Activated T-cell treated with anti-CD3 and anti-CD28 coated beads for 1 hour (primary cell): ENCODE measurements at regions not wholly inside any gene's neighbourhood (a gene's known extent, or its start where the extent isn't known, plus 50 kb on each side); places are given as distances from the start of the nearest gene placed in this dataset.

Experiments used
- DNase-seq: peaks from one replicate; pipeline ENCODE4 v3.0.0-alpha.2; 2020; ENCODE audit warnings: low read depth

DNA sequence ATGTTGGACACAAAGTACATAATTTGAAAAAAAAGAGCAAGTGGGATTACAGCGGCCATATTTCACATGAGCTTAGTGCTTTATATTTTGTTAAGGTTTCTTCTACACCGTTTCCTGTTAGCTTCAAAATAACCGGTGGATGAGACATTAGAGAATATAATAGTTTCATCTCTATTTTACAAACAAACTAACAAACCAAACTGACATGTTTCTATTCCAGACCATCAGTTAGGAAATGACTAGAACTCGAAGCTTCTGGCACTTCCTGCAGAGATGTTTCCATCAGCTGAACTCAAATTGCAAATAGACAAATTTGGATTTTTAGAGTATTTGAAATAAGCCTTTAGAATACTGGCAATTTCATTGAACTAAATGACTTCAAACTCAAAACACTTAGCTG is 86.5 kb downstream of the MTRR start:
- DNase-seq, result no peak

DNA sequence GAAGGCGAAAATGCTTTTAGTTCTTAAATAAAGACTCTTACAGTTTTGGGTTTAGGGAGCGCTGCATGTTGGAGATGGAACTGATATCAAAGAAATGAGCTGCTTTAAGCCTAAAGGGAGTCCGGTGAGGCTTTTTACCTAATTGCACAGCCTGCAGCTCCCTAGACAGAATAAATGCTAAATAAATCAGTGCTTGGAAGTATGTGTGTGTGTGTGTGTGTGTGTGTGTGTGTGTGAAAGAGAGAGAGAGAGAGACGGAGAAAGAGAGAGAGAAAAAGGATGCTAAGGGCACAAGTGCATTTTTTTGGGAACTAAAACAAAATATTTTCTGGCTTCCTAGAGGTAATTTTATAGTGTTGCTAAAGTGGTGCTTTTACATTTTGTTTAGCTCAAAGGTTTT is 88.4 kb downstream of the MTRR start:
- no peak for DNase-seq

DNA sequence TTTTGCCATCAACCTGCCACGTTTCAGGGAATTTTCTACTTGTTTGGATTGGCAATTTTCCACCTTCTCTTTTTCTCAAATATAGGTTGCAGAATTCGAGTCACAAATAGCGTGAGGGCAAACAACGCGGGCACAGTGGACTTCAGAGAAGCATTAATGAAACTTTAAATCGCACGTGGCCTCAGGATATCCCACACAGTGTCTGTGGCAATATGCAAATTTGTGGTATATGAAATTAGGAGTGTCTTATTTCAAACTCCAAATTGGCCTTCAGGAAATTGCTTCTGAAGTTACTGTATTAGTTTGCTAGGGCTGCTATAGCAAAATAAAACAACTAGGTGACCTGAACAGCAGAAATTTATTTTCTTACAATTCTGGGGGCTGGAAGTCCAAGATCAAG is 91.2 kb downstream of the MTRR start:
- DNase-seq, result no peak

DNA sequence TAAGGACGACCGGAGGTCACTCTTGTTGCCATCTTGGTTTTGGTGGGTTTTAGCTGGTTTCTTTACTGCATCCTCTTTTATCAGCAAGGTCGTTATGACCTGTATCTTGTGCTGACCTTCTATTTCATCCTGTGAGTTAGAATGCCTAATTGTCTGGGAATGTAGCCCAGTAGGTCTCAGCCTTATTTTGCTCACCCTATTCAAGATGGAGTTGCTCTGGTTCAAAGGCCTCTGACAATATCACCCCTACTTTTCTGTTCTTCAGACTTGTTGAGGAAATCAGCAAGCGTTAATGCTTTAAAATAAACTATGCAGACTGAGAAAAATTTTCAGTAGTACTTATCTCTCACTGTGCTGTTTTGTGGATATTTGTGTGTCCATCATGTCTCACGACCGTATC is 92.6 kb downstream of the MTRR start:
- no peak for DNase-seq

DNA sequence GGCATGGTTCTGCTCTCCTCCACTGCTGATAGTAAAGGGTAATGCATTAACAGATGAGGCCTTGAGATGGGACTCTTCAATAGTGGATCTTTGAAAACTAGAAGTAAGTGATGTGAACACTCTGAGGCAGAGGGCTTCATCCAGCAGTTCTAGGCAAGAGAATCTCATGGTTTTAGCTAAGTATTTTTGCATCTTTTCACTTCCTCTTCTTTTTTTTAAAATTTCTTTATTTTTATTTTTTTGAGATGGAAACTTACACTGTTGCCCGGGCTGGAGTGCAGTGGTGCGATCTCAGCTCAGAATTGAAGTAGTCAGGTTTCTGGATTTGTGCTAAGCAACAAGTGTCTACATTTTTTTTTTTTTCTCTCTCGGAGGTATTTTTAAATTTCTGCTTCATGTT is 101.9 kb downstream of the MTRR start:
- no peak for DNase-seq

DNA sequence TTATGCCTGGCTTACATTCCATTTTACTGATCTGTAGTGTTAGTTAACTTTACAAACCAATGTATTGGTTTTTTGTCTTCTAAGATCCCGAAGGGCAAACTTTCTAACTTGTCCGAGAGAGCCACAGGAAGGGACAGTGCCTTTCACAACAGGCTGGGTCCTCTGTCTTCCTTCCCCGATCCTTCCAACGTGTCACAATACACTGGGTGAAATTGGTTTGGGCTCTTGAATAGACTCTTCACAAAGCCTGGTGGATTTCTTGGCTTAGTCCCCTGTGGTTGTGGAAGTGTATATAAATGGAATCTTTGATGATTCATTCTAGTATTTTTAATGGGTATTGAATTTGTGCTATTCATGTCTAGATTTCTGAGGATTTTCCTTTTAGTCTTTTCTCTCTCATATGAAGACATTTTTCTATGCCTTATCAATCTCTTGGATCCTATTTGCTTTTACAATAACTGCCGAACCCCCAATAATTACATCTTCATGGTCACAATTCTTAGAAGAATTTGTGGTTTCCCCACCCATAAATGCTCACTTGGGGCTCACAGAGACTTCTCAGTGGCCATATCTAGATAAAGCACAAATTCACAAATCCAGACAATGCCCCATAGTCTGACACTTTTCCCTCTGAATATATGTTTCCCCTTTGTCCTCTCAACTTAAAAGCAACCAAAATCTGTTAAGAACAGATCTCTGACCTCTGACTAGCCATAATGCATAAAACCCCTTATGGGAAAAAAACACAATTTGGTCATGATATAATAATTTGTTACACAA is 107.7 kb downstream of the MTRR start:
- no peak for DNase-seq

DNA sequence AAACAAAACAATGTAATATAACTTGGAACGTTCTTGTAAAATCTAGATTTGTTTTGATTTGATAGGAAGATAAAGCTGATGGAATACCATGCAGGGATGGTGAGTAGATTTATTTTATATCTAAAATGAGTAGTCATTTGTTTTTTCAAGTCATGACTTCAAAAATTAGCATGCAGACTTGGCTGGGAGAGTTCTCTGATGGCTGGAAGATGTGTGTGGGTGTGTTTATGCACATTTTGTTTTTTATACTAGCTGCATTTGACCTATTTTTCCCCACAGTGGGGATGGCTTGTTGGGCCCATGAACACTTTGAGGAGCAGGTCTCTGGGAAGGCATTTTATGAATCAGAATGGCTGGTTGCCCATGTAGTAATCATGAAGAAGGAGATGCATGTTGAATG is 109.2 kb downstream of the MTRR start:
- no peak for DNase-seq

DNA sequence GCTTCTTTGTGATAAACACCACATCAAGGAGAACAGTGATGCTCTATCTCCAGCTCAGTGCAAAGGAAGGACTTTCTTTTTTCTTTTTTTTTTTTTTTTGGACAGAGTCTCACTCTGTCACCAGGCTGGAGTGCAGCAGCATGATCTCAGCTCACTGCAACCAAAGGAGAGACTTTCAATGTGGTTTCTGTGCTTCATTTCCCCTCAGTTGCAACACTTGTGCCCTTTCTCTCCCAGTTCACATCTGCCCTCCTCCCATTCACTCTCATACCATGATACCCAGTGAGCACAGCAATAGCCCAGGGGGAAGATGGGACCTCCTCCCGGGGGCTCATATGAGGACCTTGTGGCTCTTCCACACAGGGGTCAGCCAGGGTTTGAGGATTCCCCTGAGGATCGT is 110.0 kb downstream of the MTRR start:
- no peak for DNase-seq

DNA sequence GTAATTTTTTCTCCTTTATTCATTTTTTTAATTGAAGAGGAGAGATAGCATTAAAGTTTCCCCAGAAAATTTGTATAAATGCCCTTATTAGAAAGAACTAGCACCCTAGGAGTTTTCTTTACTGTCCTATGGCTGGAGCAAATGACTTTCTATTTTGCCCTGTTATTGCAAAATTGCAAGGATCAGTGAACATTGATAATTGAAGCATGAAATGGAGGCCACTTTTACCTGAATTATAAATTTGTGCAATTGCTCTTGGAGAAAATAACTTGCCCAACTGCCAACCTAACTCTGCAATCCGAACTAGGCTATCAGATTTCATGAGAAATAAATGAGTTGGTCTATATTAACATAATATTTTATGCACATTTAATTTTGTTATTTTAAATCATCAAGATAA is 111.9 kb downstream of the MTRR start:
- no peak for DNase-seq

DNA sequence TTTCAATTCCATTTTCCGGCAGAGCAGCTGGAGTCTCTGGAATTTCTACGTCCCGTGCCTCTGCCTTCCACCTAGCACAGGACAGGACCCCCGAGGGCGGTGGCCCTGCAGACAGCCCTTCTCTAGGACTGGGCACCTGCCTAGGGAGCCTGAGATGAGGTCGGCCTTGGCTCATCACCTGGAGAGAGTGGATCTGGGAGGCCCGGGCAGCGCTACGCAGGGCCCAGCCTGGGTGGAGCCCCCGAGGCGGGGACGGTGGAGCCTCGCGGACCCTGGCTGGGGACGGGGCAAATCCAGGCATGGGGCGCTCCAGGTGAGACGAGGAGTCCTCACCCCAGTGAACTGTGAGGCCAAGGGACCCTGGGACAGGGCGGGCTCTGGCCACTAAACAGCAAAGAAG is 114.5 kb downstream of the MTRR start:
- no peak for DNase-seq

DNA sequence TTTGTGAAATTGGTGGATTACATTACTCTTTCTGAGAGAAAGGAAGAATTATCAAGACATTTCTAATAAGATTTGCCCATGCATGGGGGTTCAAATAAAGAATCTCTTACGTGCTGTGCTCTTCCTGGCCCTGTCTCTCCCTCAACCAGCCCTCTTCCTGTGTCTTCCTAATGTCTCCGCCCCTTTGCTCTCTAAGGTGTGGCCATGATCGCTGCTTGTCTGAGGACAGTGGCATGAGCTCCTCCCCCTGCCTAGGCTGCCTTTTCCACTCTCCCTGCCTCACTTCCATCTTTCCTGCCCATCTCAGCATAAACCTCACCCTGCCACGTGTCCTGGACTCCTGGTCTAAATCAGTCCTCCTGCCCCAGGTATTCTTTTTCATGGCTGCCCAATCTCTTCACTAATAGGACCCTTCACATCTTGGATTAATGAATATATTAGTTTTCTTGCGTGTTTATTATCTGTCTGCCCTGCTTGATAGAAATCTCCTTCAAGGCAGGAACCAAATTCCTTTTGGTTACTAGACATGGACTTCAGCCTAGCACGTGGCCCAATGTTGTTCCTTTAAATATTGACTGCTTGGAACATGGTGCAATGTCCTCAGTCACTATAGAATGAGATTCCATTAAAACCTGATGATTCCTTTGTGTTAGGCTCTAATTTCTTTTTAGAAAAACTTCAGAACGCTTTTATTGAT is 122.3 kb downstream of the MTRR start:
- no peak for DNase-seq

DNA sequence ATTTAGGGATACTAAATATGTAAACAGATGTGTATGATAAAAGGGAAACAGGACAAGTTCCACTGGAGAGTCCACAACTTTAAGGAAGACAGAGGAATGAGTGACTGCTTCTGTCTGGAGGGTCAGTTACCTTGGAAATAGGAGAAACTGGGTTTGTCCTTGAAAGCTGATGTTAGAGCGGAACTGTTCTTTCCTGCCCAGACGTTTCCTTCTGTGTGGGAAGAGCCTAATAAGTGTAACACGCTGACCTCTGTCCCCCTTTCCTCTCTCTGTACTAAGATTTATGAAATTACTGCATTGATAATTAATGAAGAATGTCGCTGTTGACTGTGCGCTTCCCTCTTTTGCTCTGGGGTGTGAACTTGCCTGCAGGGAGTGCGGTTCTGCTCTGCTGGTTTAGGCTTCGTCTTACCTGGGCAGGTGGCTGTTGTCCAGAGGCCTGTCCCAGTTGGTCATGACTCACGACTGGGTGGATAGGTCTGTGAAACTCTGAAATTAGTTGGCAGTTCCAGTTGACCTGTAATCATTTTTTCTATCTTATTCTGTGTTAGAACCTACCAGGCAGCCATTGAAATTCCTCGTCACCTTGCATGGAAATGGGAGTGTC is 126.8 kb downstream of the MTRR start:
- no peak for DNase-seq

DNA sequence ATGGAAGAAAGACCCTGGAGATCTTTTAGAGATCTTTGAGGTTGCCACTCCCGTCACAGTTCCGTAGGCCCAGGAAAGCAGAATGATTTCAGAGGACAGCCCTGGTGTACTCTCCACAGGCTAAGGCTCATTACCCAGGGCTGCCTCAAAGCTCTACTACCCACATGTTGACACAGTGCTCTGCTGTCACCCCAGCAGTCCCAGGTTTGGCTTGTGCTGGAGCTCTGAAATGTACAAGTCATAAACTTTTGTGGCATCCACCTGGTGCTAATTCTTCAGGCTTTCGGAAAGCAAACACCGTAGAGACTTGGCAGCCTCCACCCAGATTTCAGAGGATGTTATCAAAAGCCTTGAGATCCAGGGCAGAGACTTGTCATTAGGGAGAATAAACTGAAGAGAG is 136.5 kb downstream of the MTRR start:
- no peak for DNase-seq

DNA sequence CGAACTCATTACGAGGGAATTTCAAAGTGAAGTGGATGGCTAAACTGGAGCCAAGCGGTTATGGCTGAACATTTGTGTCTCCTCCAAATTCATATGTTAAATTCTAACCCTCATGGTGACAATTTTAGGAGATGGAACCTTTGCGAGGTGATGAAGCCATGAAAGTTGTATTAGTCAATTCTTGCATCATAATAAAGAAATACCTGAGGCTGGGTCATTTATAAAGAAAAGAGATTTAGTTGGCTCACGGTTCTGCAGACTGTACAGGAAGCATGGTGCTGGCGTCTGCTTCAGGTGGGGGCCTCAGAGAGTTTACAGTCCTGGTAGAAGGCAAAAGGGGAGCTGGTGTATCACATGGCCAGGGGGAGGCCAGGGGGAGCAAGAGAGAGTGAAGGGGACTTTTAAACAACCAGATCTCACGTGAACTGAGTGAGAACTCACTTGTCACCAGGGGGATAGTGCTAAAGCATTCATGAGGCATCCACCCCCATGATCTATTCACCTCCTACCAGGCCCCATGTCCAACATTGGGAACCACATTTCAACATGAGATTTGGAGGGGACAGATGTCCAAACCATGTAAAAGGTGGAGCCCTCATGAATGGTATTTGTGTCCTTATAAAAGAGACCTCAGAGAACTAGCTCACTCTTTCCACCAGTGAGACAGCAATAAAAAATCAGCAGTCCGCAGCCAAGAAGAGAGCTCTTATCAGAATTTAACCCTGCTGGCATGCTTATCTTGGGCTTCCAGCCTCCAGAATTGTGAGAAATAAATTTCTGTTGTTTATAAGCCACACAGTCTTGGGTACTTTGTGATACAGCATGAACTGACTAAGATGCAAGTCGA is 143.4 kb downstream of the MTRR start:
- no peak for DNase-seq

DNA sequence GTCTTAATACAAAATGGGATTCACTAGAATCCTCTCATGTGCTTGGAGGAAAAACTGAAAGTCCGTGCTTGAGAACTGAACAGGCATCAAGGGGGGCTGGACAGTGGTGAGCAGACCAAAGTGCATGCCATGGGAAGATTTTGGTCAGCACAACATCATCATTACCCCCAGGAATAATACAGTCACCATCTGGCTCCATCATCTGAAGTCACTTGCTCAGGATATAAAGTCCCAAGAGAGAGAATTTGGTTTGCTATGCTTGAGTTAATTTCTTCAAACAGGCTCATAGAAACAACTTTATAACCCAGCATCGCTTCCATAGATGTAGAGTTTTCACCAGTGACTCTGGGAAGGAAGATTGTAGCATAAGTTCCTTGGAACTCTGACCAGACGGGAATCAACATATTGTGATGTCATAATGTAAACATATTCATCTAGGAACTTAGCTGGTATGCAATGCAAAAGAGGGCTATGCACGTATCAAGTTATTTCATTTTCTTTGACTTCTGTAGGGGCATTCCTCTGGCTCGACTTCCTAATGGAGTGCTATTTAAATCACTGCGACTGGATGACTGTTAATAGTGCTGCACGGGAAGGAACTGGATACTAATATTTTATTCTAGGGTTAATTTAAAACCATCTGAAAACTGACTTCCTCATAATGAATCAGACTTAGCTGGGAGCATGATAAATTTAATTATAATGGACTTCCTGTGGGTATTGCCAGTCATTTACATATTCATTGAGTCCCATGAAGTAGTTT is 145.2 kb downstream of the MTRR start:
- DNase-seq, result no peak

DNA sequence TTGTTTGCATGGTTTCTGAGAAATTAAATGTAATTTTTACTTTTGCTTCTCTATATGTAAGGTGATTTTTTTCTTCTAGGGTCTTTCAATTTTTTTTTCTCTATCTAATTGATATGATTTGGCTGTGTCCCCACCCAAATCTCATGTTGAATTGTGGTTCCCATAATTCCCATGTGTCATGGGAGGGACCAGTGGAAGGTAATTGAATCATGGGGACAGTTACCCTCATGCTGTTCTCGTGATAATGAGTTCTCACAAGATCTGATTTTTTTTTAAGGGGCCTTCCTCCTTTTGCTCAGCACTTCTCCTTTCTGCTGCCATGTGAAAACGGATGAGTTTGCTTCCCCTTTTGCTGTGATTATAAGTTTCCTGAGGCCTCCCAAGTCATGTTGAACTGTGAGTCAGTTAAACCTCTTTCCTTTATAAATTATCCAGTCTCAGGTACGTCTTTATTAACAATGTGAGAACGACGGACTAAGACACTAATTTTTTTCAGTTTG is 150.8 kb downstream of the MTRR start:
- no peak for DNase-seq

DNA sequence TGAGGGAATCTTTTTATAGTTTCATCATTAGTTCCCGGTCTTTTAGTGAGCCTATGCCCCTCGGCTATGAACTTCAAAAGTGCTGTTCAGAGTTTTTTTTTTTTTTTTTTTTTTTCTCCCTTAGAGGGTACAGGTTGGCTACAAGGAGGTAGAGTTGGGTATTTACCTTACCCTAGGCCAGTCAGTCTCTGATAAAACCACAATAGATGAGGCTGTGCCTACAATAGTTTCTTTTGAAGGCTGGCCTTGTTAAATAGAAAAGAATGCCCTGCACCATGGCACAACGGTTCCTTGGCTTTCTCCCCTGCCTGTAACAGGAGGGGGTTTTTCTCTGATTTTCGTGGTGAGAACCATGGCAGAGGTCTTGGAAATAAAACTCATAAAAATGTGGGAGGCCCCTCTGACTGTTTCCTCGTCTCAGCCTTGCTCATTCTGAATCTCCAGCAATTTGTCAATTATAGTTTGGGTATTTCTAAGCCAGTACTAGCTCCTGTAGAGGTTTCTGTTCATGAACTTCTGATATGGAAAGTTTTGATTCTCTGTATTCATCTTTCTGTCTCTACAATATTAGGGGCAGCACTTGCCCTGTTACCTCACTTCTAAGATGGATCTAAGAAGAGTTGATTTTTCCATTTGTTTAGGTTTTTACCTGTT is 152.0 kb downstream of the MTRR start:
- no peak for DNase-seq

DNA sequence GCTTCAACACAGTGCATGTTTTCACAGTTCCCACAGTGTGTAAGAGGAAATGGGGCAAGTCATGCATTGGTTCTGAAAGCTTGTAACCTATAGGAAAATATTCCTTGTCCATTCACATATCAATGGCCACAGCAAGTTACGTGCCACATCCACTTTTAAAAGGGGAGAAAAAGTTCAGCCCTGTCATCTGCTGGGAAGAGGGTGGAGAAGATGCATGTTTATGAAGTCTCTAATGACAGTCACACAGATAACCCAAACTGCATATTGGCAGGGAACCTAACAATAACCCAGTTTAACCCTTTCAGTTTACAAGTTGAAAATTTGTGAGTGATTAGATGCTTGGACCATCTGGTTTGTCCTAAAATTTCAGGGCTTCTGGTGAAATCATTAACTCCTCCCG is 159.3 kb downstream of the MTRR start:
- DNase-seq, result no peak

DNA sequence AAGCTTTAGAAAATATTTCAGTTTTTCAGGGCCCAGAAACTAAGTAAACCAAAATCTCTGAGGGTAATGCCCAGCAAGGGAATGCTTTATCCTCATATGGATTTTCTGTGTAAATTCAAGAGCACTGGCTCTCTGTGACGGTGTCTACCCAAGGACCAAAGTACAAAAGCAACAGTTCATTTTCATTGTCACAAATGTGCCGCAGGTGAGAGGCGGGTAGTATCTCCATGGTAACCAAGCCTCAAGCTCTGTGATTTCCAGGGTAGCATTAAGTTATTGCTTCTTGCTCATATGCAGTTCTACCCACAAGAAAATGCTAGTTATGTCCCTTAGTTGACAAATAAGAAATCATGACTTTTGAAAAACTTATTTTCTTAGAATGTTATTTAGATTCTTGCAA is 164.3 kb downstream of the MTRR start:
- no peak for DNase-seq

DNA sequence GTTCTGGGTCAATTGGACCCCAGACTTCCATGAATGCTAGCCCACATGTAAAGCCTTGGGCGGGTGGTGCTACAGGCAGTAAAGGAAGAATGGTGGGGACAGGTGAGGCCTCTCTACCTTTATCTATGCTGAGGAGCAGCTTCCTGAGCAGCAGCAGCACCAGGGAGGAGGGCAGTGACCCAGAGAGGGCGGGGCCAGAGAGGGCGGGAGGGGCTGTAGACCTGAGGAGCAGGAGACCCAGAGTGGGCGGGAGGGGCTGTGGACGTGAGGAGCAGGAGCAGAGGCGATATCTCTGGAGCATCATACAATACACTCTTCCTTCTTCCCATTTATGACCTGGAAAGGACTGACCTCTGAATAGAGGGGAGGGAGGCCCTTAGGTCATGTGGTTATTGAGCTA is 165.9 kb downstream of the MTRR start:
- no peak for DNase-seq

DNA sequence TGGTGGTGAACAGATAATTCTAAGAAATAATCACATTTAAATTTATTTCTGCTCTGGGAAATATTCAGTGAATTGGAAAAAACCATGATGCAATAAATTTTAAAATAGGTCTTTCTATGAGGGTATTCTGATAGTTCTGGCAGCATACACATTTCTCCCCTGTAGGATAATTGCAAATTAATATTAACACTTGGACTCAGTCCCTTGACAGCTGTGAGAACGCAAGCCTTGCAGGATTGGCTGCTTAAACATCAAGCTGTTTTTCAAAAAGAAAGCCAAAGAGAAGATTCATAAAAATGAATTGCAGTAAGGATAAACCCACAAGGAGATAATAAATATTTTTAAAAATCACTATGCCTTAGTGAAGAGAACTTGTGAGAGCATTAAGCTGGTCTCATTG is 180.0 kb downstream of the MTRR start:
- no peak for DNase-seq
